Stomach (tissue), 8 donors: ENCODE measurements at regions not wholly inside any gene's neighbourhood (a gene's known extent, or its start where the extent isn't known, plus 50 kb on each side); places are given as distances from the start of the nearest gene placed in this dataset.

ENCODE experiments used
- DNase-seq, 2 donors: peaks; one replicate each; pipeline versions ENCODE4 v3.0.0 to v3.0.0-alpha.2; 2013 to 2019
- H3K27ac ChIP-seq, 5 donors: fragments of 200-600 bp in 4 of 5; sonication (generic) in 4 of 5; one replicate each; pipeline ENCODE4 v1.5.1; 2013 to 2019; ENCODE audit warnings: mild to moderate bottlenecking in 1 of 5, moderate library complexity in 1 of 5
- H3K27me3 ChIP-seq, 3 donors: fragments of 200-600 bp; sonication (generic); one replicate each; pipeline ENCODE4 v1.5.1; 2017 to 2019; ENCODE audit warnings: mixed run types in 1 of 3
- H3K36me3 ChIP-seq, 4 donors: fragments of 200-600 bp; sonication (generic); 1 replicate in 3 of 4; 2 replicates in 1 of 4; pipeline ENCODE4 v1.5.1; 2016 to 2019
- H3K4me1 ChIP-seq, 4 donors: fragments of 200-600 bp; sonication (generic); one replicate each; pipeline ENCODE4 v1.5.1; 2016 to 2019
- H3K4me3 ChIP-seq, 4 donors: fragments of 200-600 bp; sonication (generic) in 3 of 4; one replicate each; pipeline ENCODE4 v1.5.1; 2016 to 2019; ENCODE audit warnings: mild to moderate bottlenecking in 1 of 4
- H3K9me3 ChIP-seq, 4 donors: fragments of 200-600 bp; sonication (generic); one replicate each; pipeline ENCODE4 v1.5.1; 2016 to 2019
- EP300 ChIP-seq: sonication (generic); formaldehyde crosslinking; IDR thresholded peaks from one replicate; pipeline ENCODE4 v1.6.1; 2017; ENCODE audit warnings: antibody characterized with exemption
- POLR2A ChIP-seq, 4 donors: fragments of 450-650 bp; IDR thresholded peaks; one replicate each; pipeline ENCODE4 v1.6.1; 2016; ENCODE audit warnings: antibody characterized with exemption in 4 of 4, control low read depth in 2 of 4, mild to moderate bottlenecking in 1 of 4, moderate library complexity in 1 of 4
- POLR2AphosphoS5 ChIP-seq, 3 donors: sonication (generic); formaldehyde crosslinking; IDR thresholded peaks; one replicate each; pipeline ENCODE4 v1.6.1; 2016; ENCODE audit warnings: antibody characterized with exemption in 3 of 3
- WGBS, 5 donors: extraction: QIAGEN DNeasy Blood & Tissue Kit in 3 of 5; methylation state at CpG; one replicate each; pipeline versions ENCODE4 v1.1.5 to v1.1.7; 2013 to 2018; 5-methylcytosine and 5-hydroxymethylcytosine counted together
- intact Hi-C: fragments of 100-400 bp; cut with DNase I; formaldehyde crosslinking; loops from one replicate; pipeline ENCODE4 v1.15.1; 2023; ENCODE audit warnings: low total_unique reads
- TF ChIP-seq, protein P1 (sequence below), 7 experiments: fragments of 450-650 bp in 4 of 7; fragments of 200-600 bp in 3 of 7; sonication (generic) in 3 of 7; IDR thresholded peaks; one replicate each; pipeline ENCODE4 v1.5.1; 2016 to 2019; ENCODE audit warnings: antibody characterized with exemption in 7 of 7, control low read depth in 2 of 7, mild to moderate bottlenecking in 1 of 7
- donor health status: healthy with polysubstance abuse.
- donor health status: Bipolar disorder and iron deficiency.
- donor health status: healthy.

DNA sequence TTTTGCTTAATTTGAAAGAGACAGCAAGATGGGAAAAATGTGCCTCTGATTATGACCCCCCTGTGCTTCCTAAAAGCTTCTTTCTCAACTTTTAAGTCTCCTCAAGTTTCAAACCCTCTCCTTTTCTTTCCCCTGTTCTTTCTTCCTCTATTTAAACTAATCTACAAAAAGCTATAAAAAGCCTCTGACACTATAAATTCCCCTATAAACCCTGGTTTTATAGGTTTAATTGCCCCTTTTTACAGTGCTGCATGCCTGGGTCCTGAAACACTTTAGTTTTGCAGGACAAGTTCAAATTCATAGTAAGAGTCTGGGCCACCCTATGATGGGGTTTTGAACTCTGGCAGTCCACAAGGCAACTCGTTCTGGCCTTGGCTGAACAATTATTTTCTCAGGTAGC is 510.9 kb upstream of the TBX3 start:
- no peak overlapping the region for H3K4me3 ChIP-seq
- H3K9me3 ChIP-seq = no peaks in the 10 kb centered on the region
- 71 to 79% (median 73%) methylated on average over 1 of the region's 1 CpG for WGBS, 5 donors
- TF ChIP-seq POLR2A (IDR thresholded peaks at IDR 0.05) = no peak
- no peak for TF ChIP-seq EP300
- TF ChIP-seq, protein P1, sequence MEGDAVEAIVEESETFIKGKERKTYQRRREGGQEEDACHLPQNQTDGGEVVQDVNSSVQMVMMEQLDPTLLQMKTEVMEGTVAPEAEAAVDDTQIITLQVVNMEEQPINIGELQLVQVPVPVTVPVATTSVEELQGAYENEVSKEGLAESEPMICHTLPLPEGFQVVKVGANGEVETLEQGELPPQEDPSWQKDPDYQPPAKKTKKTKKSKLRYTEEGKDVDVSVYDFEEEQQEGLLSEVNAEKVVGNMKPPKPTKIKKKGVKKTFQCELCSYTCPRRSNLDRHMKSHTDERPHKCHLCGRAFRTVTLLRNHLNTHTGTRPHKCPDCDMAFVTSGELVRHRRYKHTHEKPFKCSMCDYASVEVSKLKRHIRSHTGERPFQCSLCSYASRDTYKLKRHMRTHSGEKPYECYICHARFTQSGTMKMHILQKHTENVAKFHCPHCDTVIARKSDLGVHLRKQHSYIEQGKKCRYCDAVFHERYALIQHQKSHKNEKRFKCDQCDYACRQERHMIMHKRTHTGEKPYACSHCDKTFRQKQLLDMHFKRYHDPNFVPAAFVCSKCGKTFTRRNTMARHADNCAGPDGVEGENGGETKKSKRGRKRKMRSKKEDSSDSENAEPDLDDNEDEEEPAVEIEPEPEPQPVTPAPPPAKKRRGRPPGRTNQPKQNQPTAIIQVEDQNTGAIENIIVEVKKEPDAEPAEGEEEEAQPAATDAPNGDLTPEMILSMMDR (IDR thresholded peaks at IDR 0.05) = no peak
- TF ChIP-seq POLR2AphosphoS5 (IDR thresholded peaks at IDR 0.05) = no peak
- no peak overlapping the region for H3K27ac ChIP-seq
- H3K36me3 ChIP-seq = no peaks in the 10 kb centered on the region
- H3K27me3 ChIP-seq = no peaks in the 10 kb centered on the region
- DNase-seq = no peak
- no peaks in the 10 kb centered on the region for H3K4me1 ChIP-seq
- intact Hi-C loops = no loop called here

DNA sequence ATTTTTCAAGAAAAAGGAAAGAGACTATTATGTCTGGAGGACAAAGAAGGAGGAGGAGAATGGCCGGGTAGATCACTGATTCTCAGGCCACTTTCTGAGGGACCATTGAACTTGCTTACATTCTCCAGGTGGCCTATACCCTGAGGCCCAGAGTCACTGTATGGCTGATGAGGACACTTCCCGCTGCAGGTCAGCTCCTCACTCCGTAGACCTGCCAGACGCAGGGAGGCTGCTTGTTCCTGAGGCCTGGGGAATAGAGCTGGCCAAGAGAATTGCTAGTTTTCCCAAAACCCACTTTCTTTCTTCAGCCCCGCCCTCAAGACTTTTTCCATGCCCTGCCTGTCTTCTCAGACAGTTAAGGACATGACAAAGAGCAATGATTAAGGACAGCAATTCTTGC is 510.5 kb upstream of the TBX3 start:
- intact Hi-C loops = no loop called here
- Histone ChIP-seq H3K27me3 (no peaks in the 10 kb centered on the region), H3K4me1 (no peaks in the 10 kb centered on the region), H3K27ac (no peak overlapping the region), H3K4me3 (no peak overlapping the region), H3K36me3 (no peaks in the 10 kb centered on the region), H3K9me3 (no peaks in the 10 kb centered on the region)
- TF ChIP-seq EP300 (no peak), POLR2AphosphoS5 (IDR thresholded peaks at IDR 0.05) (no peak), POLR2A (IDR thresholded peaks at IDR 0.05) (no peak)
- TF ChIP-seq, protein P1 (IDR thresholded peaks at IDR 0.05) = no peak
- WGBS, 5 donors = 80 to 95% (median 90%) methylated on average over 5 of the region's 5 CpGs
- DNase-seq = no peak

DNA sequence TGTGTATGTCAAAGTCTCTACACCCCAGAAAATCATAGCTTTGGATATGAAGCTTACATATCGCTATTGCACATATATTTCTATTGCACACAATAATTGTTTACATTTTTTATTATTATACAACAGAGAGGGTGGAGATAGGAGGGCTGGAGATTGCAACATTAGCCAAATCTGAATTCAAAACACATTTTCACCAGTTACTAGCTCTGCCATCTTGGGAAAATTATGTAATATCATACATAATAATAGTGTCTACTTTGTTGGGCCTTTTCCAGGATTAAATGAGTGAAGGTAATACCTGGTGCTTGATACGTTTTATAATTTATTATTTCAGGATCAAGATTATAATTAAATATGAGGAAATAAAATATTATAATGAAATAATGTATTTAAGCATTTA is 507.4 kb upstream of the TBX3 start:
- intact Hi-C loops = no loop called here
- H3K27ac ChIP-seq = no peak overlapping the region
- TF ChIP-seq, protein P1 (IDR thresholded peaks at IDR 0.05) = no peak
- TF ChIP-seq EP300 (no peak), POLR2A (IDR thresholded peaks at IDR 0.05) (no peak), POLR2AphosphoS5 (IDR thresholded peaks at IDR 0.05) (no peak)
- H3K36me3 ChIP-seq = no peaks in the 10 kb centered on the region
- DNase-seq = no peak
- H3K9me3 ChIP-seq = peaks cover 0 to under 1% (median 0%) of the 10 kb centered on the region in 4 donors
- no peak overlapping the region for H3K4me3 ChIP-seq
- no peaks in the 10 kb centered on the region for H3K27me3 ChIP-seq
- no peaks in the 10 kb centered on the region for H3K4me1 ChIP-seq
- 81 to 91% (median 90%) methylated on average over 2 of the region's 2 CpGs for WGBS, 5 donors

DNA sequence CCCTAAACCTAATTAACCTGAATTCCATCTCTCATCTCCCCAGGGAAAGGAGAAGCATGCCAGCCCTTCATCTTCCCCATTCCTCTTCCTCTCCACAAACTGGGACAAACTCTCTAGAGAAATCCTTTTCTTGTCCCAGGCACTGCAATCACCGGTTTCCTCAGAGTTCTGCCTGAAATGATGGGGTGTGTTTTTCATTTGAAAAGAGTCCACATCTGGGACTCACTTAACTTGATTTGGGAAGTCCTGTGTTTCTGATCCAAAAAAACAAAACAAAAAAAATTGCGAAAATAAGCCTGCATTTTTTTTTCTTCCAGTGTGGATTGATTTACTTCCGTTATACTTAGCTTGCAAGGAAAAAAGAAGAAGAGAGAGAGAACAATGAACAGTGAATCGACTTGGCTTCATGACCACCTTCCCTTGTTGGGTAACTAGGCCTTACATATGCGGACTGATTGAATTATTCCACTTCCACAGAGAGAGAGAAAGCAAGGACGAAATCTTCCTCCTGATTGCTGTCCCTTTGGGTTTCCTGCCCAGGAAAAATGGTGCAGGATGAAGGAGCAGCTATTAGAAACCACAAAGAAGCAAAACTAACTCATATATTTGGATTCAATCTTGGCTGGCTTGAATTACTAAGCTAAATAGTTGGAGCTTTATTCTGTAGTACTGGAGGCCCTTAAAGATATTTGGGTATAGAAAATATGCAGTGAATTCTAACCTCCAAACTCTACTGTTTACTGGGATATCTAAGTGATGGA is 506.2 kb upstream of the TBX3 start:
- Histone ChIP-seq H3K4me1 (no peaks in the 10 kb centered on the region), H3K4me3 (no peak overlapping the region), H3K9me3 (peaks cover 0 to 12% (median 0%) of the 10 kb centered on the region in 4 donors), H3K27me3 (no peaks in the 10 kb centered on the region), H3K36me3 (no peaks in the 10 kb centered on the region), H3K27ac (no peak overlapping the region)
- DNase-seq = no peak
- TF ChIP-seq, protein P1 (IDR thresholded peaks at IDR 0.05) = no peak
- TF ChIP-seq POLR2A (IDR thresholded peaks at IDR 0.05) = no peak
- no peak for TF ChIP-seq POLR2AphosphoS5 (IDR thresholded peaks at IDR 0.05)
- no peak for TF ChIP-seq EP300
- intact Hi-C loops = no loop called here
- WGBS, 5 donors = 73 to 81% (median 81%) methylated on average over 6 of the region's 6 CpGs
